Kidney (tissue), 13 donors: ENCODE measurements at regions not wholly inside any gene's neighbourhood (a gene's known extent, or its start where the extent isn't known, plus 50 kb on each side); places are given as distances from the start of the nearest gene placed in this dataset.

ENCODE experiments used
- DNase-seq, 5 donors: peaks; one replicate each; pipeline ENCODE4 v3.0.0-alpha.2; 2013 to 2020
- FAIRE-seq: peaks from 2 replicates; lab custom pipeline; 2012; peaks lifted over from hg19 to GRCh38; lab: Jason Lieb, UNC
- H3K27ac ChIP-seq, 2 donors: one replicate each; pipeline ENCODE4 v1.7.0; 2013; ENCODE audit warnings: low read depth in 2 of 2, low read length in 2 of 2, inconsistent platforms in 1 of 2
- H3K27me3 ChIP-seq: one replicate; pipeline ENCODE4 v1.7.1; 2013; ENCODE audit warnings: low read length, inconsistent platforms; ENCODE audit not compliant: control insufficient read depth, insufficient read depth
- H3K36me3 ChIP-seq, 3 donors: one replicate each; pipeline versions ENCODE4 v1.7.0 to v1.7.1; 2013; ENCODE audit warnings: low read length in 3 of 3, control low read depth in 1 of 3, inconsistent platforms in 1 of 3; ENCODE audit not compliant: insufficient read depth in 3 of 3, control insufficient read depth in 2 of 3
- H3K4me1 ChIP-seq, 3 donors: one replicate each; pipeline versions ENCODE4 v1.7.0 to v1.7.1; 2013; ENCODE audit warnings: low read length in 3 of 3, inconsistent platforms in 1 of 3, low read depth in 1 of 3; ENCODE audit not compliant: control insufficient read depth in 2 of 3, insufficient read depth in 2 of 3
- H3K4me3 ChIP-seq, 3 donors: one replicate each; pipeline versions ENCODE4 v1.7.0 to v1.8.1; 2013; ENCODE audit warnings: low read length in 3 of 3, control low read depth in 1 of 3, inconsistent platforms in 1 of 3
- H3K9ac ChIP-seq, 3 donors: one replicate each; pipeline versions ENCODE4 v1.7.0 to v1.7.1; 2013; ENCODE audit warnings: low read length in 3 of 3, control low read depth in 1 of 3, inconsistent platforms in 1 of 3
- H3K9me3 ChIP-seq, 3 donors: one replicate each; pipeline versions ENCODE4 v1.7.0 to v1.7.1; 2013; ENCODE audit warnings: low read length in 3 of 3, control low read depth in 1 of 3, inconsistent platforms in 1 of 3; ENCODE audit not compliant: control insufficient read depth in 2 of 3, insufficient read depth in 1 of 3
- intact Hi-C: fragments of 100-400 bp; cut with DNase I; formaldehyde crosslinking; loops from one replicate; pipeline ENCODE4 v1.11.1; 2022
- TF ChIP-seq, protein P1 (sequence below): IDR thresholded peaks from 3 replicates; pipeline ENCODE4 v1.5.1; 2012; ENCODE audit warnings: mild to moderate bottlenecking, moderate library complexity, borderline replicate concordance; ENCODE audit not compliant: insufficient read depth; ENCODE audit errors: extremely low read depth
- donor health status: control.
- donor health status: control.
- donor health status: control.
- donor health status: control.
- donor health status: control.
- donor health status: DM: yes; HTN: yes; CAD: no.
- donor health status: Normal renal cell carcinoma (clear cell type).

DNA sequence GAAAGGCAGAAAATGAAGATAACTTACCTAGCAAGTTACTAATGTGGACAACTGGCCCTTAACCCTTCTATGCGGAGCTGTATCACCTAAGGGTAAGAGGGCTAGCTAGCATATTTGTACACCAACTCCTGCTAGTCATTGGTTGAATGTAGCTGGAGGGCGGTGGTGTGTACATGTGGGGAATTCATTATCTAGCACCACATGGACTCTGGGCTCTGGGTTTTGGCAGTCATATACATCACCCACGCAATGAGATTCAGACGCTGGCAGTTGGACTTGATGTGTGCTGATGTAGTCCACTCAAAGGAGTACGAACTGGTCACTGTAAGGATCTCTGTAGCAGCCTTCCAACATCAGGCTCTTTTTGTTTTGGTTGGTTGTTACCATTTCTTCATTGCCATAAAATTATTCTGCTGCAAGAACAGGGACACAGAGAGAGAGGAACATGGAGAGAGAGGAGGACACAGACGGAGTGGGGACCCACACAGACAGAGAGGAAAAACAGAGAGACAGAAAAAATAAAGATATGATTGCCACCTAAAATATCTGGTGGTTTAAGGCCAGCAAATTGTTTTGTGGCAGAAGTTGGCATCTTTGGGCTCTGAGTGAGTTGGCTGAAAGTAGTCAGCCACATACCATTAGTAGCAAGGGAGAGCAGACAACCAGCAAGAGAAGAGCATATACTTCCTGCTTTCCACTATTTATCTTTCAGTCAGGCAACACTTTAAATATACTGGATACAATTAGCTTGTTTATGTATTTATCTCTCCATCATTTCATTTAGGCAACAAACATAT is 76.7 kb upstream of the MTPN start:
- Histone ChIP-seq H3K4me1 (no peaks in the 10 kb centered on the region), H3K36me3 (no peaks in the 10 kb centered on the region), H3K27me3 (no peaks in the 10 kb centered on the region), H3K9me3 (no peaks in the 10 kb centered on the region), H3K27ac (no peak overlapping the region), H3K4me3 (no peak overlapping the region), H3K9ac (no peak overlapping the region)
- no peak for DNase-seq
- no peak for FAIRE-seq
- intact Hi-C loops: no loop called here
- TF ChIP-seq, protein P1, sequence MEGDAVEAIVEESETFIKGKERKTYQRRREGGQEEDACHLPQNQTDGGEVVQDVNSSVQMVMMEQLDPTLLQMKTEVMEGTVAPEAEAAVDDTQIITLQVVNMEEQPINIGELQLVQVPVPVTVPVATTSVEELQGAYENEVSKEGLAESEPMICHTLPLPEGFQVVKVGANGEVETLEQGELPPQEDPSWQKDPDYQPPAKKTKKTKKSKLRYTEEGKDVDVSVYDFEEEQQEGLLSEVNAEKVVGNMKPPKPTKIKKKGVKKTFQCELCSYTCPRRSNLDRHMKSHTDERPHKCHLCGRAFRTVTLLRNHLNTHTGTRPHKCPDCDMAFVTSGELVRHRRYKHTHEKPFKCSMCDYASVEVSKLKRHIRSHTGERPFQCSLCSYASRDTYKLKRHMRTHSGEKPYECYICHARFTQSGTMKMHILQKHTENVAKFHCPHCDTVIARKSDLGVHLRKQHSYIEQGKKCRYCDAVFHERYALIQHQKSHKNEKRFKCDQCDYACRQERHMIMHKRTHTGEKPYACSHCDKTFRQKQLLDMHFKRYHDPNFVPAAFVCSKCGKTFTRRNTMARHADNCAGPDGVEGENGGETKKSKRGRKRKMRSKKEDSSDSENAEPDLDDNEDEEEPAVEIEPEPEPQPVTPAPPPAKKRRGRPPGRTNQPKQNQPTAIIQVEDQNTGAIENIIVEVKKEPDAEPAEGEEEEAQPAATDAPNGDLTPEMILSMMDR: no peak

DNA sequence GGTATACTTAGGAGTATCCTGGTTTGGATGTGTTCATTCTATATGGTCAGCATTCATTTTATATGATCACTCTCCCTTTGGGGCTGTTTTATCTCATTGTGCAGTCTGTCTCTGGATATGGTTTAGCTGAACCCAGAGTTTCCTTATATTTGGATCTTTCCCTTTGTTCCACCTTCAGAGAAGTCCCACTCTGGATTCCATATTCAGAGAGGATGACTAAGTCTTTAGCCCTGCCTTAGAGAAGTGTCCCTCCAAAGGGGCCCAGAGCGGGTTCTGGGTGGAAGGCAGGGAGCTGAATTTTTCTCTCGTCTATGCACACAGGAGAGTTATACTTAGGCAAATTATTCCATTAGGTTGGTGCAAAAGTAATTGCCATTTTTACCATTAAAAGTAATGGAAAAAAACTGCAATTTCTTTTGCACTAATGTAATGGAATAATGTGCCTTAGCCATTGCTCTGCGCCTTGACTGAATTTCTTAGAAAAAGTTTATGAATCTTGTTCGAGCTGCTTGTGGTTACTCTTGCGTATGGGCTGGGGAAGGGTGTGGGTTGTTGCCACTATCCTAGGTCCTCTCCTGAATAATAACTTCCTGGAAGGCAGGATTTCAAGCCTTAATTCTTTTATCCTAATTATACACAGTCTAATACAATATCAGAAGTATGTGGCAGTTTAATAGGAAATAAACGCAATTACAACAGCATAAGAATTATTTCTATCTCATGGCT is 74.2 kb upstream of the MTPN start:
- Histone ChIP-seq H3K4me3 (no peak overlapping the region), H3K9ac (no peak overlapping the region), H3K27ac (no peak overlapping the region), H3K36me3 (no peaks in the 10 kb centered on the region), H3K9me3 (peaks cover 0 to 3% (median 0%) of the 10 kb centered on the region in 3 donors), H3K27me3 (no peaks in the 10 kb centered on the region), H3K4me1 (peaks cover 0 to 2% (median 0%) of the 10 kb centered on the region in 3 donors)
- intact Hi-C loops: no loop called here
- TF ChIP-seq, protein P1: no peak
- FAIRE-seq: no peak
- no peak for DNase-seq

DNA sequence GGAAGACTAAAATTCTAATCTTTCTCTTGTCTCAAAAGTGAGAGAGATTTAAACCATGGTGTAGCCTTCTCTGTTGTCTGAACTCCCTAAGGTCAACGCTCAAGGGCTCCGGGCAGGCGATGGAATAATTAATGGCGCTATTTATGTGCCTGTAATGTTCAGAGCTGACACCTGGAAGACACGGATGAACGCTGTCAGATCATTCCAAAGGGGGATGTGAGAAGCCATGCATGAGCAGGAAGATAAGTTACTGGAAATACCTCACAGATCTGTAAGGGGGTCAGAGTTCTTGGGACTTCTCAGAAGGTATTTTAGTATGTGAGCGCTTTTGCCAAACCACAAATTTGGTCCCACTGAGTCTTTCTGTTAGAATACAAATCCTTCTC is 73.3 kb upstream of the MTPN start:
- FAIRE-seq (no peak), DNase-seq (peak in 4 of 5 donors; percentile 68 to 92 (median 84))
- peaks cover 0 to 3% (median 0%) of the 10 kb centered on the region in 3 donors for H3K9me3 ChIP-seq
- H3K4me3 ChIP-seq: no peak overlapping the region
- intact Hi-C loops: no loop called here
- no peak overlapping the region for H3K27ac ChIP-seq
- no peak overlapping the region for H3K9ac ChIP-seq
- peaks cover 0 to 11% (median 0%) of the 10 kb centered on the region in 3 donors for H3K4me1 ChIP-seq
- TF ChIP-seq, protein P1: no peak
- no peaks in the 10 kb centered on the region for H3K36me3 ChIP-seq
- no peaks in the 10 kb centered on the region for H3K27me3 ChIP-seq
